Caco-2 (cell line): ENCODE measurements at regions not wholly inside any gene's neighbourhood (a gene's known extent, or its start where the extent isn't known, plus 50 kb on each side); places are given as distances from the start of the nearest gene placed in this dataset.

Experiments used
- BruUV-seq: library from RNA; stranded (reverse); fragments of 400-500 nt; replicated peaks from 2 replicates; lab custom pipeline; 2021; lab: Mats Ljungman, UMichigan
- CTCF ChIA-PET: fragments of 300-600 bp; sonication (Branson Sonifier 250); formaldehyde crosslinking; loops from one replicate; lab custom pipeline; 2022; ENCODE audit warnings: antibody characterized with exemption; lab: Charles Lee
- POLR2A ChIA-PET: fragments of 300-600 bp; sonication (Branson Sonifier 250); formaldehyde crosslinking; loops from one replicate; lab custom pipeline; 2022; ENCODE audit warnings: antibody characterized with exemption; lab: Charles Lee
- DNase-seq, 2 experiments: peaks; one replicate each; pipeline versions ENCODE4 v3.0.0 to v3.0.0-alpha.2; 2020 to 2022
- H3K27me3 ChIP-seq: replicated peaks from 2 replicates; pipeline ENCODE4 v1.6.0; 2011; ENCODE audit warnings: low read length; ENCODE audit not compliant: control insufficient read depth, insufficient read depth
- H3K36me3 ChIP-seq: 2 replicates; pipeline ENCODE4 v1.5.1; 2011; ENCODE audit warnings: low read length; ENCODE audit not compliant: control insufficient read depth, insufficient read depth
- H3K4me1 ChIP-seq: fragments of 250-450 bp; sonication (Bioruptor Pico); 2 replicates; pipeline ENCODE4 v1.5.1; 2020; ENCODE audit warnings: mild to moderate bottlenecking
- H3K4me3 ChIP-seq: 2 replicates; pipeline ENCODE4 v1.5.1; 2011; ENCODE audit warnings: low read depth, mild to moderate bottlenecking, control low read depth, low read length
- H3K9me3 ChIP-seq: fragments of 250-450 bp; sonication (Bioruptor Pico); 2 replicates; pipeline ENCODE4 v1.5.1; 2020; ENCODE audit warnings: mild to moderate bottlenecking, moderate library complexity
- H3K27ac Mint-ChIP-seq: one replicate; pipeline ENCODE4 v1.8.0; 2022; ENCODE audit warnings: mixed read lengths; ENCODE audit not compliant: unreplicated experiment
- H3K27me3 Mint-ChIP-seq: one replicate; pipeline ENCODE4 v1.8.0; 2022; ENCODE audit warnings: mixed read lengths; ENCODE audit not compliant: insufficient read depth, unreplicated experiment
- H3K36me3 Mint-ChIP-seq: one replicate; pipeline ENCODE4 v1.8.0; 2022; ENCODE audit warnings: mild to moderate bottlenecking, mixed read lengths; ENCODE audit not compliant: insufficient read depth, unreplicated experiment
- H3K4me1 Mint-ChIP-seq: one replicate; pipeline ENCODE4 v1.8.0; 2022; ENCODE audit warnings: low read depth, mixed read lengths; ENCODE audit not compliant: unreplicated experiment
- H3K4me3 Mint-ChIP-seq: one replicate; pipeline ENCODE4 v1.8.0; 2022; ENCODE audit warnings: mild to moderate bottlenecking, moderate library complexity, mixed read lengths; ENCODE audit not compliant: unreplicated experiment
- H3K9me3 Mint-ChIP-seq: one replicate; pipeline ENCODE4 v1.8.0; 2022; ENCODE audit warnings: mixed read lengths; ENCODE audit not compliant: unreplicated experiment
- CTCF ChIP-seq, 2 experiments: fragments of 200-600 bp in 1 of 2; IDR thresholded peaks; 1 replicate in 1 of 2; 2 replicates in 1 of 2; pipeline versions ENCODE4 v1.5.1 to v1.8.0; 2011 to 2022; ENCODE audit warnings: antibody characterized with exemption in 1 of 2, control low read depth in 1 of 2, inconsistent platforms in 1 of 2, low read depth in 1 of 2, low read length in 1 of 2, mild to moderate bottlenecking in 1 of 2, moderate library complexity in 1 of 2; ENCODE audit not compliant: insufficient read depth in 1 of 2, severe bottlenecking in 1 of 2, unreplicated experiment in 1 of 2
- intact Hi-C: fragments of 100-400 bp; cut with micrococcal nuclease; formaldehyde crosslinking; loops from one replicate; pipeline ENCODE4 v1.10.0; 2022; ENCODE audit not compliant: unreplicated experiment

GRCh38 chr3:59149166-59149565 is 99.3 kb upstream of the CFAP20DC start:
- ChIA-PET POLR2A (no interaction called here), CTCF (interaction anchor here (0.7 kb wide), 1 partner anchor 137 kb away, joined by 3 read pairs; no protein-coding TSS in a partner anchor)
- Mint-ChIP-seq H3K27ac (no peak overlapping the region), H3K9me3 (no peaks in the 10 kb centered on the region), H3K27me3 (peaks cover 8% of the 10 kb centered on the region), H3K36me3 (no peaks in the 10 kb centered on the region), H3K4me1 (no peaks in the 10 kb centered on the region), H3K4me3 (no peak overlapping the region)
- Histone ChIP-seq H3K36me3 (no peaks in the 10 kb centered on the region), H3K4me1 (no peaks in the 10 kb centered on the region), H3K4me3 (no peak overlapping the region), H3K9me3 (no peaks in the 10 kb centered on the region), H3K27me3 (no peaks in the 10 kb centered on the region)
- intact Hi-C loops: no loop called here
- no peak for TF ChIP-seq CTCF (IDR thresholded peaks at IDR 0.05; ENCODE audit: insufficient read depth in 1 of 2, low read depth in 1 of 2, low read length in 1 of 2, severe bottlenecking in 1 of 2, unreplicated experiment in 1 of 2)
- DNase-seq: no peak
- no TSS peak for BruUV-seq

- Mint-ChIP-seq H3K36me3 (no peaks in the 10 kb centered on the region), H3K27ac (no peak overlapping the region), H3K9me3 (no peaks in the 10 kb centered on the region), H3K4me3 (no peak overlapping the region), H3K4me1 (no peaks in the 10 kb centered on the region), H3K27me3 (peaks cover 3% of the 10 kb centered on the region)
- Histone ChIP-seq H3K27me3 (no peaks in the 10 kb centered on the region), H3K36me3 (no peaks in the 10 kb centered on the region), H3K9me3 (no peaks in the 10 kb centered on the region), H3K4me1 (no peaks in the 10 kb centered on the region), H3K4me3 (no peak overlapping the region)
- TF ChIP-seq CTCF (IDR thresholded peaks at IDR 0.05; ENCODE audit: insufficient read depth in 1 of 2, low read depth in 1 of 2, low read length in 1 of 2, severe bottlenecking in 1 of 2, unreplicated experiment in 1 of 2): no peak
- intact Hi-C loops: no loop called here
- DNase-seq: no peak
- CTCF ChIA-PET: no interaction called here
- no TSS peak for BruUV-seq
- POLR2A ChIA-PET: no interaction called here
Measured at GRCh38 chr3:59143447-59143846, 93.6 kb upstream of the CFAP20DC start.

GRCh38 chr3:59142556-59142955 is 92.7 kb upstream of the CFAP20DC start:
- no peak overlapping the region for H3K27ac Mint-ChIP-seq
- BruUV-seq: no TSS peak
- H3K9me3 Mint-ChIP-seq: no peaks in the 10 kb centered on the region
- no peak for DNase-seq
- intact Hi-C loops: no loop called here
- H3K9me3 ChIP-seq: no peaks in the 10 kb centered on the region
- H3K36me3 ChIP-seq: no peaks in the 10 kb centered on the region
- ChIA-PET CTCF (no interaction called here), POLR2A (no interaction called here)
- no peaks in the 10 kb centered on the region for H3K36me3 Mint-ChIP-seq
- no peaks in the 10 kb centered on the region for H3K4me1 ChIP-seq
- no peak overlapping the region for H3K4me3 Mint-ChIP-seq
- no peak overlapping the region for H3K4me3 ChIP-seq
- no peak for TF ChIP-seq CTCF (IDR thresholded peaks at IDR 0.05; ENCODE audit: insufficient read depth in 1 of 2, low read depth in 1 of 2, low read length in 1 of 2, severe bottlenecking in 1 of 2, unreplicated experiment in 1 of 2)
- peaks cover 3% of the 10 kb centered on the region for H3K27me3 Mint-ChIP-seq
- no peaks in the 10 kb centered on the region for H3K4me1 Mint-ChIP-seq
- no peaks in the 10 kb centered on the region for H3K27me3 ChIP-seq
